H1 (cell line): ENCODE measurements at regions not wholly inside any gene's neighbourhood (a gene's known extent, or its start where the extent isn't known, plus 50 kb on each side); places are given as distances from the start of the nearest gene placed in this dataset.

Experiments
- CTCF ChIA-PET: fragments of 300-600 bp; sonication (Branson Sonifier 250); formaldehyde crosslinking; loops from one replicate; lab custom pipeline; 2021; ENCODE audit not compliant: partially characterized antibody; lab: Charles Lee
- POLR2A ChIA-PET: fragments of 300-600 bp; sonication (Branson Sonifier 250); formaldehyde crosslinking; loops from one replicate; lab custom pipeline; 2021; ENCODE audit warnings: inconsistent platforms; ENCODE audit not compliant: partially characterized antibody; lab: Charles Lee
- DNase-seq, 2 experiments: peaks; one replicate each; pipeline versions ENCODE4 v3.0.0 to v3.0.0-alpha.2; 2010 to 2022; ENCODE audit warnings: low spot score in 2 of 2, low read depth in 1 of 2, mixed read lengths in 1 of 2
- FAIRE-seq: peaks from 2 replicates; lab custom pipeline; 2011; peaks lifted over from hg19 to GRCh38; lab: Jason Lieb, UNC
- H2AFZ ChIP-seq: 2 replicates; pipeline ENCODE4 v1.8.1; 2012; ENCODE audit warnings: low read length, inconsistent platforms
- H2AK5ac ChIP-seq: 2 replicates; pipeline ENCODE4 v1.6.1; 2013; ENCODE audit warnings: low read depth, low read length
- H2BK120ac ChIP-seq: replicated peaks from 2 replicates; pipeline ENCODE3; 2013; ENCODE audit warnings: low read depth, low read length, inconsistent platforms
- H2BK12ac ChIP-seq: 2 replicates; pipeline ENCODE4 v1.6.1; 2013; ENCODE audit warnings: low read depth, low read length
- H2BK15ac ChIP-seq: 2 replicates; pipeline ENCODE4 v1.6.1; 2013; ENCODE audit warnings: low read length
- H2BK20ac ChIP-seq: 2 replicates; pipeline ENCODE4 v1.6.1; 2013; ENCODE audit warnings: low read length
- H2BK5ac ChIP-seq: 2 replicates; pipeline ENCODE4 v1.6.1; 2013; ENCODE audit warnings: low read depth, low read length
- H3K14ac ChIP-seq: 2 replicates; pipeline ENCODE4 v1.6.1; 2013; ENCODE audit warnings: inconsistent platforms; ENCODE audit not compliant: insufficient read length
- H3K18ac ChIP-seq: 2 replicates; pipeline ENCODE4 v1.6.1; 2013; ENCODE audit warnings: low read length; ENCODE audit errors: extremely low read depth
- H3K23ac ChIP-seq: 2 replicates; pipeline ENCODE4 v1.6.1; 2013; ENCODE audit warnings: inconsistent platforms; ENCODE audit not compliant: insufficient read length
- H3K23me2 ChIP-seq: 2 replicates; pipeline ENCODE4 v1.6.1; 2013; ENCODE audit warnings: low read depth, low read length
- H3K27ac ChIP-seq: 2 replicates; pipeline ENCODE4 v1.6.1; 2011; ENCODE audit warnings: low read depth, low read length, inconsistent platforms
- H3K27me3 ChIP-seq, 4 experiments: replicated peaks in 1 of 4; 1 replicate in 1 of 4; 2 replicates in 3 of 4; pipeline versions ENCODE4 v1.6.1 to v1.8.1; 2011 to 2013; ENCODE audit warnings: low read length in 3 of 4, mild to moderate bottlenecking in 3 of 4, inconsistent platforms in 2 of 4, mixed read lengths in 2 of 4, moderate library complexity in 1 of 4; ENCODE audit not compliant: control insufficient read depth in 3 of 4, insufficient read depth in 3 of 4; ENCODE audit errors: extremely low read depth in 1 of 4
- H3K36me3 ChIP-seq, 4 experiments: 2 replicates each; pipeline versions ENCODE4 v1.6.1 to v1.8.1; 2011 to 2013; ENCODE audit warnings: mild to moderate bottlenecking in 4 of 4, low read length in 3 of 4, moderate library complexity in 2 of 4, control low read depth in 1 of 4, inconsistent platforms in 1 of 4; ENCODE audit not compliant: insufficient read depth in 4 of 4, control insufficient read depth in 2 of 4
- H3K4ac ChIP-seq: replicated peaks from 2 replicates; pipeline ENCODE3; 2013; ENCODE audit warnings: low read length, low read depth, mixed read lengths, inconsistent platforms; ENCODE audit not compliant: insufficient read length
- H3K4me1 ChIP-seq, 4 experiments: replicated peaks in 1 of 4; 1 replicate in 1 of 4; 2 replicates in 3 of 4; pipeline versions ENCODE4 v1.6.1 to v1.8.1; 2011 to 2013; ENCODE audit warnings: low read length in 3 of 4, inconsistent platforms in 2 of 4, mixed read lengths in 1 of 4; ENCODE audit not compliant: insufficient read depth in 4 of 4, control insufficient read depth in 3 of 4
- H3K4me2 ChIP-seq, 2 experiments: 2 replicates each; pipeline versions ENCODE4 v1.6.1 to v1.8.1; 2011 to 2013; ENCODE audit warnings: low read depth in 2 of 2, low read length in 2 of 2, control low read depth in 1 of 2, inconsistent platforms in 1 of 2, mild to moderate bottlenecking in 1 of 2; ENCODE audit not compliant: insufficient read depth in 1 of 2
- H3K4me3 ChIP-seq, 4 experiments: fragments of 200-600, 300-600 bp in 1 of 4; sonication (generic), shearing (Covaris generic), sonication (Bioruptor Twin) in 1 of 4; 2 replicates each; pipeline versions ENCODE4 v1.5.1 to v1.8.1; 2011 to 2016; ENCODE audit warnings: low read length in 4 of 4, low read depth in 3 of 4, control low read depth in 2 of 4, inconsistent platforms in 2 of 4, mild to moderate bottlenecking in 2 of 4, mixed read lengths in 1 of 4, moderate library complexity in 1 of 4; ENCODE audit not compliant: insufficient read depth in 2 of 4; ENCODE audit errors: extremely low read depth in 1 of 4
- H3K56ac ChIP-seq: replicated peaks from 2 replicates; pipeline ENCODE3; 2013; ENCODE audit warnings: low read depth, mild to moderate bottlenecking, mixed read lengths, low read length, inconsistent platforms; ENCODE audit not compliant: insufficient read length
- H3K79me1 ChIP-seq: 2 replicates; pipeline ENCODE4 v1.6.1; 2013; ENCODE audit warnings: low read depth, low read length, control low read depth
- H3K79me2 ChIP-seq, 2 experiments: 2 replicates each; pipeline versions ENCODE4 v1.6.1 to v1.8.1; 2012 to 2013; ENCODE audit warnings: low read length in 2 of 2, mild to moderate bottlenecking in 2 of 2, inconsistent platforms in 1 of 2; ENCODE audit not compliant: insufficient read depth in 2 of 2, control insufficient read depth in 1 of 2
- H3K9ac ChIP-seq, 4 experiments: replicated peaks in 1 of 4; 1 replicate in 1 of 4; 2 replicates in 3 of 4; pipeline versions ENCODE4 v1.6.1 to v1.8.1; 2011 to 2013; ENCODE audit warnings: low read depth in 3 of 4, low read length in 3 of 4, control low read depth in 2 of 4, mild to moderate bottlenecking in 2 of 4, moderate library complexity in 2 of 4, inconsistent platforms in 1 of 4; ENCODE audit errors: extremely low read depth in 1 of 4
- H3K9me3 ChIP-seq, 2 experiments: 2 replicates each; pipeline versions ENCODE4 v1.6.1 to v1.8.1; 2012 to 2013; ENCODE audit warnings: mild to moderate bottlenecking in 2 of 2, moderate library complexity in 2 of 2, control low read depth in 1 of 2, inconsistent platforms in 1 of 2, low read depth in 1 of 2, low read length in 1 of 2, mixed read lengths in 1 of 2; ENCODE audit not compliant: insufficient read depth in 2 of 2
- H4K20me1 ChIP-seq, 2 experiments: replicated peaks in 1 of 2; 2 replicates each; pipeline versions ENCODE3 to v1.8.1; 2011 to 2013; ENCODE audit warnings: inconsistent platforms in 2 of 2, low read length in 2 of 2, mild to moderate bottlenecking in 1 of 2; ENCODE audit not compliant: insufficient read depth in 2 of 2, control insufficient read depth in 1 of 2
- H4K5ac ChIP-seq: 2 replicates; pipeline ENCODE4 v1.6.1; 2013; ENCODE audit warnings: low read length, low read depth, mixed read lengths, inconsistent platforms; ENCODE audit not compliant: insufficient read length
- H4K8ac ChIP-seq: 2 replicates; pipeline ENCODE4 v1.8.0; 2013; ENCODE audit warnings: mild to moderate bottlenecking, moderate library complexity, low read length, inconsistent platforms; ENCODE audit not compliant: insufficient read depth; ENCODE audit errors: extremely low read depth
- H4K91ac ChIP-seq: replicated peaks from 2 replicates; pipeline ENCODE3; 2013; ENCODE audit warnings: low read length, mixed read lengths, inconsistent platforms; ENCODE audit not compliant: insufficient read length
- BACH1 ChIP-seq: IDR thresholded peaks from 2 replicates; pipeline ENCODE4 v1.6.1; 2012; ENCODE audit warnings: low read length, improper control_type of control experiment
- GTF2F1 ChIP-seq: IDR thresholded peaks from 2 replicates; pipeline ENCODE4 v1.6.1; 2012; ENCODE audit warnings: low read depth, low read length, improper control_type of control experiment, borderline replicate concordance
- JUND ChIP-seq: IDR thresholded peaks from 2 replicates; pipeline ENCODE4 v1.6.1; 2011; ENCODE audit warnings: mild to moderate bottlenecking, improper control_type of control experiment, low read length
- KDM5A ChIP-seq: fragments of 200-600 bp; IDR thresholded peaks from 2 replicates; pipeline ENCODE4 v1.7.1; 2012; ENCODE audit warnings: mild to moderate bottlenecking, low read length, inconsistent platforms, mixed read lengths
- SAP30 ChIP-seq: fragments of 300-600 bp; sonication (generic); IDR thresholded peaks from 2 replicates; pipeline ENCODE4 v1.7.1; 2012; ENCODE audit warnings: low read length, moderate library complexity, mild to moderate bottlenecking, inconsistent platforms; ENCODE audit not compliant: insufficient read depth, insufficient replicate concordance
- SIN3A ChIP-seq, 2 experiments: IDR thresholded peaks in 1 of 2; conservative IDR thresholded peaks in 1 of 2; 2 replicates each; pipeline ENCODE4 v1.6.1; 2011 to 2012; ENCODE audit warnings: low read length in 2 of 2, improper control_type of control experiment in 1 of 2, low read depth in 1 of 2, mild to moderate bottlenecking in 1 of 2
- SRF ChIP-seq: IDR thresholded peaks from 2 replicates; pipeline ENCODE4 v1.6.1; 2011; ENCODE audit warnings: mild to moderate bottlenecking, low read depth, low read length, moderate library complexity
- WGBS, 2 experiments: shearing (Covaris generic) in 1 of 2; methylation state at CpG; one replicate each; pipeline versions ENCODE4 v1.1.6 to v1.1.7; 2013 to 2015; ENCODE audit warnings: low lambda C conversion rate in 2 of 2, mixed read lengths in 2 of 2, inconsistent platforms in 1 of 2, low coverage in 1 of 2, missing lambda C conversion rate in 1 of 2; ENCODE audit not compliant: insufficient replicate concordance in 2 of 2, insufficient coverage in 1 of 2, insufficient read length in 1 of 2; ENCODE audit errors: extremely low coverage in 1 of 2, missing lambda C conversion rate in 1 of 2; 5-methylcytosine and 5-hydroxymethylcytosine counted together
- TF ChIP-seq, protein P1 (sequence below): IDR thresholded peaks from 2 replicates; pipeline ENCODE4 v1.6.1; 2011; ENCODE audit warnings: low read length, improper control_type of control experiment

DNA sequence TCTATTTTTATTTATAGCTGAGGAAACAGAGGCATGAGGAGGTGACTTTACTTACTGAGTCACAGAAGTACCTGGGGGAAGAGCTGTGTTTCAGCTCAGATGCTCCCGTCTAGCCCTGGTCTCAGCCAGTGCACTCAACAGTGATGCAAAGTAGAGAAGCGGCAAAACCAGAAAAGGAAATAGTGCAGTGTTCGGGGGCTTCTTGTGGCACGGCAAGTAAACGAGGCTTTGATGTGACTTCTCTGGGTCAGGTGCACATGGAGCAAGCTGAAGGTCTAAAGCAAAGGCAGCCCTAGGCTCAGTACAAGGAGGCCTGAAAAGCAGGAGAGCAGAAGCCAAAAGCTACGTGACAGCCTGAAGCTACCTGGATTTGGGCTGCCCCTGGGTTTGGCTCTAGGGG is 526.7 kb upstream of the ADAMTS16 start:
- Histone ChIP-seq H3K79me2 (no peaks in the 10 kb centered on the region), H3K56ac (no peak overlapping the region), H4K8ac (no peak overlapping the region), H2BK120ac (no peak overlapping the region), H3K23me2 (no peaks in the 10 kb centered on the region), H3K4me1 (no peaks in the 10 kb centered on the region), H4K20me1 (no peaks in the 10 kb centered on the region), H3K14ac (no peak overlapping the region), H3K18ac (no peak overlapping the region), H2AFZ (no peak overlapping the region), H3K4ac (peak overlapping the region; percentile 28), H3K23ac (no peak overlapping the region), H2BK15ac (no peak overlapping the region), H4K91ac (no peak overlapping the region), H2AK5ac (no peak overlapping the region), H3K4me3 (no peak overlapping the region), H3K4me2 (no peak overlapping the region), H3K9ac (no peak overlapping the region), H4K5ac (no peak overlapping the region), H3K27ac (no peak overlapping the region), H2BK5ac (no peak overlapping the region), H2BK20ac (no peak overlapping the region), H3K36me3 (no peaks in the 10 kb centered on the region), H3K27me3 (no peaks in the 10 kb centered on the region), H3K79me1 (no peaks in the 10 kb centered on the region; the same call in 1 of the 2 replicates), H2BK12ac (no peak overlapping the region), H3K9me3 (no peaks in the 10 kb centered on the region; a peak in 1 of 4 replicates)
- DNase-seq (no peak), FAIRE-seq (no peak)
- ChIA-PET CTCF (no interaction called here), POLR2A (no interaction called here)
- 94% methylated on average over 6 of the region's 6 CpGs; no CpG with 5 or more reads in 1 of the 2 experiments for WGBS, 2 experiments
- TF ChIP-seq GTF2F1, result no peak
- TF ChIP-seq SIN3A (conservative IDR thresholded peaks at IDR 0.05 in 1 of 2, IDR thresholded peaks at IDR 0.05 in 1 of 2; ENCODE audit: low read depth in 1 of 2, low read length in 2 of 2), result no peak
- TF ChIP-seq KDM5A, result no peak
- TF ChIP-seq SRF, result no peak
- TF ChIP-seq BACH1, result no peak
- TF ChIP-seq, protein P1, sequence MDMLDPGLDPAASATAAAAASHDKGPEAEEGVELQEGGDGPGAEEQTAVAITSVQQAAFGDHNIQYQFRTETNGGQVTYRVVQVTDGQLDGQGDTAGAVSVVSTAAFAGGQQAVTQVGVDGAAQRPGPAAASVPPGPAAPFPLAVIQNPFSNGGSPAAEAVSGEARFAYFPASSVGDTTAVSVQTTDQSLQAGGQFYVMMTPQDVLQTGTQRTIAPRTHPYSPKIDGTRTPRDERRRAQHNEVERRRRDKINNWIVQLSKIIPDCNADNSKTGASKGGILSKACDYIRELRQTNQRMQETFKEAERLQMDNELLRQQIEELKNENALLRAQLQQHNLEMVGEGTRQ, result no peak
- TF ChIP-seq JUND, result no peak
- TF ChIP-seq SAP30, result no peak
